HAP-1 (cell line): ENCODE measurements at regions not wholly inside any gene's neighbourhood (a gene's known extent, or its start where the extent isn't known, plus 50 kb on each side); places are given as distances from the start of the nearest gene placed in this dataset.
A peak's percentile ranks its signal among the peaks of the same experiment; 100 is the strongest.

ENCODE experiments used
- DNase-seq, 2 experiments: peaks; one replicate each; pipeline ENCODE4 v3.0.0-alpha.2; 2016 to 2020; ENCODE audit warnings: low spot score in 2 of 2
- H3K27me3 ChIP-seq: fragments of 250-450 bp; sonication (Bioruptor Pico); 2 replicates; pipeline ENCODE4 v1.5.1; 2020; ENCODE audit warnings: low read depth, mild to moderate bottlenecking, moderate library complexity
- H3K36me3 ChIP-seq: fragments of 250-450 bp; sonication (Bioruptor Pico); replicated peaks from 2 replicates; pipeline ENCODE4 v1.5.1; 2020; ENCODE audit warnings: mild to moderate bottlenecking
- H3K4me1 ChIP-seq: fragments of 250-450 bp; sonication (Bioruptor Pico); 2 replicates; pipeline ENCODE4 v1.5.1; 2020; ENCODE audit warnings: mild to moderate bottlenecking
- H3K4me3 ChIP-seq: fragments of 250-450 bp; sonication (Bioruptor Pico); 2 replicates; pipeline ENCODE4 v1.5.1; 2020; ENCODE audit warnings: mild to moderate bottlenecking, moderate library complexity
- H3K9me3 ChIP-seq: fragments of 250-450 bp; sonication (Bioruptor Pico); 2 replicates; pipeline ENCODE4 v1.5.1; 2020; ENCODE audit warnings: mild to moderate bottlenecking, moderate library complexity
- in situ Hi-C: fragments of 300-500 bp; cut with MboI; formaldehyde crosslinking; loops from 3 replicates; pipeline ENCODE4 v1.14.3; 2020; ENCODE audit warnings: low sequenced_read_pairs, inconsistent platforms, mixed read lengths

- Histone ChIP-seq H3K4me1 (no peaks in the 10 kb centered on the region; the same call in 1 of the 2 replicates), H3K9me3 (no peaks in the 10 kb centered on the region), H3K4me3 (no peak overlapping the region), H3K27me3 (no peaks in the 10 kb centered on the region), H3K36me3 (no peaks in the 10 kb centered on the region)
- DNase-seq, result no peak
- in situ Hi-C loops, result no loop called here
Observed at GRCh38 chrX:13109817-13110216, 65.4 kb upstream of the FAM9C start.

- H3K4me1 ChIP-seq, result peaks cover 20% of the 10 kb centered on the region
- DNase-seq, result no peak
Observed at GRCh38 chrX:13103914-13104274, 59.5 kb upstream of the FAM9C start.

GRCh38 chrX:13103188-13103913, 58.9 kb upstream of the FAM9C start:
- DNase-seq, result no peak
- Histone ChIP-seq H3K27me3 (no peaks in the 10 kb centered on the region), H3K4me1 (peaks cover 20% of the 10 kb centered on the region), H3K4me3 (no peak overlapping the region), H3K36me3 (no peaks in the 10 kb centered on the region), H3K9me3 (no peaks in the 10 kb centered on the region)
- in situ Hi-C loops, result no loop called here

More at GRCh38 chrX:13103914-13104274, 59.5 kb upstream of the FAM9C start:
- Histone ChIP-seq H3K27me3 (no peaks in the 10 kb centered on the region), H3K9me3 (no peaks in the 10 kb centered on the region), H3K36me3 (no peaks in the 10 kb centered on the region), H3K4me3 (no peak overlapping the region)
- in situ Hi-C loops, result no loop called here

GRCh38 chrX:13102636-13103035, 58.2 kb upstream of the FAM9C start:
- no peak for DNase-seq
- peaks cover 20% of the 10 kb centered on the region for H3K4me1 ChIP-seq
- H3K4me3 ChIP-seq, result no peak overlapping the region
- no peaks in the 10 kb centered on the region for H3K9me3 ChIP-seq
- no peaks in the 10 kb centered on the region for H3K27me3 ChIP-seq
- in situ Hi-C loops, result no loop called here
- no peaks in the 10 kb centered on the region for H3K36me3 ChIP-seq

- Histone ChIP-seq H3K4me3 (no peak overlapping the region), H3K36me3 (no peaks in the 10 kb centered on the region), H3K27me3 (no peaks in the 10 kb centered on the region), H3K9me3 (no peaks in the 10 kb centered on the region), H3K4me1 (peaks cover 20% of the 10 kb centered on the region)
- in situ Hi-C loops, result no loop called here
- peak; percentile 69 to 73 for DNase-seq
Observed at GRCh38 chrX:13101441-13102139, 57.2 kb upstream of the FAM9C start.

GRCh38 chrX:13099121-13099520, 54.7 kb upstream of the FAM9C start:
- Histone ChIP-seq H3K4me1 (peaks cover 20% of the 10 kb centered on the region), H3K9me3 (no peaks in the 10 kb centered on the region), H3K4me3 (no peak overlapping the region), H3K36me3 (no peaks in the 10 kb centered on the region), H3K27me3 (no peaks in the 10 kb centered on the region)
- DNase-seq, result no peak
- in situ Hi-C loops, result no loop called here

DNA sequence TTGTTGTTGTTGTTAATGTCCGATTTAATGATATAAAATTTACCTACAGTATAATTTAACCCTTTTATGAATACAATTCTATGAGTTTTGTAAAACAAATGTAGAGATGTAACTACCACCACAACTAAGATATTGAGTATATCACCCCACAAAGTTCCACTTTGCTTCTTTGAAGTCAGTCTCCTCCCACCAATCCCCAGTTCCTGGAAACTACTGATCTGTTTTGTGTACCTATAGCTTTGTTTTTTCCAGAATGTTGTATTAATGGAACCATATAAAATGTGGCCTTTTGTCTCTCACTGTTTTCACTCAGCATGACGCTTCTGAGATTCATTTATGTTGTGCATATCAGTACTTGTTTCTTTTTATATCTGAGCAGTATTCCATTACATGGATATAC, 52.3 kb upstream of the FAM9C start:
- in situ Hi-C loops, result no loop called here
- no peak overlapping the region for H3K4me3 ChIP-seq
- no peaks in the 10 kb centered on the region for H3K27me3 ChIP-seq
- peaks cover 10% of the 10 kb centered on the region for H3K4me1 ChIP-seq
- no peaks in the 10 kb centered on the region for H3K9me3 ChIP-seq
- no peak for DNase-seq
- H3K36me3 ChIP-seq, result no peaks in the 10 kb centered on the region

GRCh38 chrX:13094828-13095341, 50.5 kb upstream of the FAM9C start:
- Histone ChIP-seq H3K36me3 (no peaks in the 10 kb centered on the region), H3K9me3 (no peaks in the 10 kb centered on the region), H3K4me1 (no peaks in the 10 kb centered on the region; the same call in 1 of the 2 replicates), H3K27me3 (no peaks in the 10 kb centered on the region), H3K4me3 (no peak overlapping the region)
- in situ Hi-C loops, result no loop called here
- no peak for DNase-seq

GRCh38 chrX:13094374-13094773, 50.0 kb upstream of the FAM9C start:
- peak in 1 of 2 experiments; percentile 18 for DNase-seq
- H3K36me3 ChIP-seq, result no peaks in the 10 kb centered on the region
- H3K4me3 ChIP-seq, result no peak overlapping the region
- in situ Hi-C loops, result no loop called here
- H3K27me3 ChIP-seq, result no peaks in the 10 kb centered on the region
- H3K9me3 ChIP-seq, result no peaks in the 10 kb centered on the region
- no peaks in the 10 kb centered on the region; the same call in 1 of the 2 replicates for H3K4me1 ChIP-seq
